ENCODE measurements at regions not wholly inside any gene's neighbourhood (a gene's known extent, or its start where the extent isn't known, plus 50 kb on each side); places are given as distances from the start of the nearest gene placed in this dataset.

GRCh38 chr16:59180083-59180476 lies 446.0 kb upstream of the GOT2 start:
- no peak for DNase-seq (ENCODE audit: low read depth)

GRCh38 chr16:59179446-59180082 lies 445.4 kb upstream of the GOT2 start:
- no peak for DNase-seq (ENCODE audit: low read depth)

GRCh38 chr16:59173408-59173831 lies 439.3 kb upstream of the GOT2 start:
- DNase-seq (ENCODE audit: low read depth) = no peak

GRCh38 chr16:59170099-59170712 lies 436.1 kb upstream of the GOT2 start:
- DNase-seq (ENCODE audit: low read depth) = no peak

- DNase-seq (ENCODE audit: low read depth) = no peak
These were observed 435.1 kb upstream of the GOT2 start for GRCh38 chr16:59169168-59169567.

GRCh38 chr16:59168461-59169114 lies 434.5 kb upstream of the GOT2 start:
- DNase-seq (ENCODE audit: low read depth) = no peak

GRCh38 chr16:59164461-59164860 lies 430.3 kb upstream of the GOT2 start:
- no peak for DNase-seq (ENCODE audit: low read depth)

GRCh38 chr16:59163371-59164055 lies 429.4 kb upstream of the GOT2 start:
- no peak for DNase-seq (ENCODE audit: low read depth)

- no peak for DNase-seq (ENCODE audit: low read depth)
These were observed 427.6 kb upstream of the GOT2 start for GRCh38 chr16:59161679-59162078.

GRCh38 chr16:59154295-59154694 lies 420.2 kb upstream of the GOT2 start:
- DNase-seq (ENCODE audit: low read depth) = no peak

GRCh38 chr16:59148769-59149155 lies 414.6 kb upstream of the GOT2 start:
- DNase-seq (ENCODE audit: low read depth) = peak; percentile 5

GRCh38 chr16:59148056-59148768 lies 414.1 kb upstream of the GOT2 start:
- no peak for DNase-seq (ENCODE audit: low read depth)

GRCh38 chr16:59146140-59146539 lies 412.0 kb upstream of the GOT2 start:
- no peak for DNase-seq (ENCODE audit: low read depth)

- no peak for DNase-seq (ENCODE audit: low read depth)
These were observed 410.7 kb upstream of the GOT2 start for GRCh38 chr16:59144841-59145240.

GRCh38 chr16:59144326-59144725 lies 410.2 kb upstream of the GOT2 start:
- DNase-seq (ENCODE audit: low read depth) = no peak

- no peak for DNase-seq (ENCODE audit: low read depth)
These were observed 392.4 kb upstream of the GOT2 start for GRCh38 chr16:59126486-59126885.

- no peak for DNase-seq (ENCODE audit: low read depth)
These were observed 389.9 kb upstream of the GOT2 start for GRCh38 chr16:59124056-59124455.

- DNase-seq (ENCODE audit: low read depth) = no peak
These were observed 389.4 kb upstream of the GOT2 start for GRCh38 chr16:59123479-59123878.

- no peak for DNase-seq (ENCODE audit: low read depth)
These were observed 388.1 kb upstream of the GOT2 start for GRCh38 chr16:59122262-59122537.

GRCh38 chr16:59121411-59122261 lies 387.5 kb upstream of the GOT2 start:
- DNase-seq (ENCODE audit: low read depth) = no peak

GRCh38 chr16:59116744-59117143 lies 382.6 kb upstream of the GOT2 start:
- DNase-seq (ENCODE audit: low read depth) = no peak
